ENCODE measurements at regions not wholly inside any gene's neighbourhood (a gene's known extent, or its start where the extent isn't known, plus 50 kb on each side); places are given as distances from the start of the nearest gene placed in this dataset.

DNA sequence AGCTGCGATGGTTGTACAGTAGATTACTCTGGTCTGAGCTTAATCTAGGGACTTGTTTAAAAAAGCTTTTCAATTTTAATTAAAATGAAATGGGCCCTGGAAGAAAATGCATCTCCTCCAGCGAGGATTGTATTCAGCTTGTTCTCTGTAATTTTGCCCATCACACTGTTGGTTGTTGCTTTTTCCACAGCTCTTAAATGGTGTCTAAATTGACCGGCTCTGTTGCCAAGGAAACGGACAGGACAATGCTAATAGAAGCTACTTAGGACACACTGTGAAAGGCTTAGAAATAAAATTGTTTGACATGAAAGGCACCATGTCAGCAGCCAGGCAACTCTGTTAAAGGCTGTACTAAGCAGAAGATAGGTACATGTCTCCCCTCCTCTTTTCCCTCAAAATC is 116.7 kb upstream of the NRSN1 start:
- intact Hi-C loops (cut with DNase I): no loop called here
- peak in 1 of 42 donors; percentile 2 for DNase-seq

DNA sequence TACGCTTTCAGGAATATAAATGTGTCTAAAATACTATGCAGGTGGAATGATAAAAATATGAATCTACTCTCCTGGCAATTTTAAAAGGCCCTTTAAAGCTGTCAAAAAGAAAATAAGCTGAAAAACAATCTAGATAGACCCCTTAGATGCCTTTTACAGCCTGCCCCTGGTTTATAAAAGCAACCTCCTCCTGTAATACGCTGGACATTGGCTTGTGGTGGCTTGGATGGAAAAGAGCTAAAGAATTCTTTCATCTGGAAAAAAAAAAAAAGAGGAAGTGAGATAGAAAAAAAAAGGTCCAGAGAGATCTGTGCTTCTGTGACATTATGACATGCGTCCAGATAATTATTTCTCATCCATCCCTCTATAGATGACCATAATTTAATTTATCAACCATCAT is 115.9 kb upstream of the NRSN1 start:
- no peak for DNase-seq
- intact Hi-C loops (cut with DNase I): no loop called here

DNA sequence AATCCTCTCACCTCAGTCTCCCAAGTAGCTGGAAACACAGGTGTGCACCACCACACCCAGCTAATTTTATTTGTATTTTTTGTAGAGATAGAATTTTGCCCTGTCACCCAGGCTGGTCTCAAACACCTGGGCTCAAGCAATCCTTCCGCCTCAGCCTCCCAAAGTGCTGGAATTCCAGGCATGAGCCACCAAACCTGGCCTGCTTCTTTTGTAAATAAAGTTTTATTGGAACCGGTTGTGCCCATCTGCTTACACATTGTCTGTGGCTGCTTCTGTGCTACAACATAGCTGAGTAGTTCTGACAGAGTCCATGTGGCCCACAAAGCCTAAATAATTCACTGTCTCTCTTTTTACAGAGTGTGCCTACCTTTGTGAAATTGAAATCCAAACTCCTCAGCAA is 109.7 kb upstream of the NRSN1 start:
- no peak for DNase-seq

DNA sequence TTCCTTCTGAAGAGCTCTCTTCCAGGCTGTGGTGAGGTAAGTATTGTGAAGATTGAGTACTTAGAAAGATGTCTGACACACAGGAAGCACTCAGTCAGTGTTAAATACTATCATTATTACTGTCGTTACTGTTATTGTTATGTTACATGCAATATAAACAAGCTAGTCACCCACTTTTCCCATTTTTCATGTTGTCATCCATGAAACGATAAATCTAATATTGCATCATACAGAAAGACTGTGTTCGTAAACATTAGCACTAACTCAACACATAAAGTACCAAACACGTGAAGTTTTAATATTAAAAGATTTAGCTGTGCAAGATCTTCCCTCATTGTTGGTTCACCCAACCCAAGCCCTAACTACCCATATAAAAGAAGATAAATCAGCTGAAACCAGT is 109.2 kb upstream of the NRSN1 start:
- no peak for DNase-seq
- intact Hi-C loops (cut with DNase I): no loop called here

More for the DNA sequence above, 109.7 kb upstream of the NRSN1 start:
- intact Hi-C loops (cut with DNase I): no loop called here

DNA sequence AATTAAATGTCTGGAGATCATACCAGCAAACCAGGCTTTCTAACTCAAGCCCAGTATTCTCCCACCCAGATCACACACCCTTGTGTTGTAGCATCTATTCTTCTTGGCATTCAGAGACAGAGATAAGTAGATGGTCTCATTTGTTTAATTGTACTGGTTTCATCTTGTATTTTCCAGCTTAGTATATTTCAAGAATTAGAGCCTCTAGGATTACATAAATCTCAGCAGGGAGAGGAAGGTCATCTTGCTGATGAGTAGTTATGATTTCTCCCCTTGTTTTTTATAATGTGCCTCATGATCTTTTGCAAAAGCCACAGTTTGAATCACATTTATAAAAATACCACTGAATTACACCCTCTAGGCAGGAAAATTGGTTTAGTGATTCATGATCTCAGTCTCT is 106.6 kb upstream of the NRSN1 start:
- intact Hi-C loops (cut with DNase I): no loop called here
- no peak for DNase-seq

DNA sequence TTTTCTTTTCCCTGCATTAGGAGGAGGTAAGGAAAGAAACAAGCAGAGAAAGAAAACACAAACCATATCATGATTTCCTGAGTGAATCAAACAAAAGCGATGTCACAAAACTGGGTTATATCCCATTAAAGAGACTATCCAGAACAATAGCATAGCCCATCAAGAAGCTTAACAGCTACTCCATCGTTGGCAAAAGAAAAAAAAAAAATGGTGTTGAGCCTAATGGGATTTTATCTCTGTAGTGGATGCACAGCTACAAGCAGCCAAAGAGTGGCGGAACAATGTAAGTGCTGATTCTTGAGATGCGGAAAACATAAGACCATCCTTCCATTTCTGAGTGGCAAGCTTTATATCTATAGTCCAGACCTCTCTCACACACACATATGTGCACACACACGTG is 106.2 kb upstream of the NRSN1 start:
- no peak for DNase-seq
- intact Hi-C loops (cut with DNase I): no loop called here

DNA sequence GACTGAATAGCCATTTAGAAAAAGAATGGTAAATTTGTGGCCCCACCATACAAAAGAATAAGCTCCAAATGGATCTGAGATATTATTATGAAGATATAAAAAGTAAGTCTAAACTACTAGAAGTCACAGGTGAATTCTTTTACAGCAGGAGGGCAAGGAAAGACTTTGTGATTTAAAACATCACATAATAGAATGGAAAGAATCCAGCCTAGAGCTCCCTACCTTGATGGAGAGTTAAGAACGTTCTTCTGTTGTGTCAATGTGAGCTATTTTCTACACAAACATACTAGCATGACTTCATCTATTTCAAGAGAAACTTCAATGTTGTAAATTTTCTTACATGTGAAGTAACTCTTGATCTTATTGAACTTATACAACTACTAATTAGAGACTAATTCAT is 100.0 kb upstream of the NRSN1 start:
- no peak for DNase-seq
- intact Hi-C loops (cut with DNase I): no loop called here

DNA sequence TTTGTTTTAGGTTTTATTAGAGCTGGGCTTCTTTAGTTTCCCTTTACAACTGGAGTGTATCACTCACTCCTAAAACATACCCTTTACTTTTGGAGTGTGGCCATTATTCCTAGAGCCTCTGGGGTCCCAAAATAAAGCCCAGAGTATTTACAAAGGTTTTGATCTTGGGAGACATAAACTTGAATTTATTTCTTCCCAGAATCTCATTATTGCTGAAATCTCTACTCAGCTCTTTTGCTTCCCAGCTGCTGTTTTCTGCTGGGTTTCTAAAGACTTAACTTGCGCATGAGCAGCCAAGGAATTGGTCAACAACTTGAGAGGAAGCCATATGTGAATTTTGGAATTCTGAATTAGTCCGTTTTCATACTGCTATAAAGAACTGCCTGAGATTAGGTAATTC is 94.5 kb upstream of the NRSN1 start:
- intact Hi-C loops (cut with DNase I): no loop called here
- DNase-seq: no peak

DNA sequence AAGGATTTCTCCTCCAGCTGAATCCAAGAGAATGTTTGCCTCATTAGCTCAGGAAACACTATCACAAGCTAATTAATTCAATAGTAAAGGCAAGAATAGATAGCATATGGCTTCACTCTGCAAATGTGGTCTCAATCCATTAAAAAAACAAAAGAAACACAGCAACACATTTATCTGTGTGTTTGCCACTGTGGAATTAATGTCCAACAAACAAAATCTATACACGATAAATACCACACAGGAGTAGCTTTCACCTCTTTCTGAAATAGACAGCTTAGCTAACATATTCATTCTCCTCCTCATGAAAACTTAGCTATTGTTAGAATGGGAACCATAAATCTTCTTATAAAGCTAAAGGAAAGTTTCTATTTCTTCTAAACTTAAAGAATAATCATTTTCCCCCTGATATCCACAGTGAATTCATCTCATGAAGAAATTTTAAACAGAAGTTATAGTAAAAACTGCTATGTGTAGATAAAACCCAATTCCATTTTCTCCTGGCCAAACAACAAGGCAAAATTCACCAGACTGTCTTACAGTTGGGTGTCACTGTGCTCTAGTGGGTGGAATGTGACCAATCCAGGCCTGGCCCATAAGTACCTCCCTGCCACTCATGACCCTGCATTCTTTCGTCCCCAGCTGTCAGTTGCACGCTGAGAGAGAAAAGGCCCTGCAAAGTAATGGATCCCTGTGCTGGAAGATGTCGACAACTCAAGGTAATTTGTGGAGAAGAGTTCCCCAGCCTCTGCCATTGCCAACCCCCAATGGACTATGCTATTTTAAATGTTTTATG is 92.9 kb upstream of the NRSN1 start:
- intact Hi-C loops (cut with DNase I): no loop called here
- DNase-seq: no peak

DNA sequence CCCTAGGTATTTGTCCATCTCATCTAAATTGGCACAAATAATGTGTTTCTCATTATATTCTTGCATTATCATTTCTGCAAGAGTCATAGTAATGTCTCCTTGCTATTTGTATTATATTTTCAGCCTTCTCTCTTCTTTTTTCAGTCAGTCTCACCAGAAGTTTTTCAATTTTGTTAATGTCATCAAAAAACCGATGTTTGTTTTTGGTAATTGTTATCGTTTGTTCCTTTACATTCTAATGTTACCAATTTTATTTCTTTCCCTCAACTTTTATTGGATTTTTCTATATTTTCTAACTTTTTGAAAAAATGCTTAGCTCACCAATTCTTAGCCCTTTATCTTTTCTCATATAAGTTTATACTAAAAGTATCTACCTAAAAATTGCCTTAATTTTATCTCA is 82.2 kb upstream of the NRSN1 start:
- intact Hi-C loops (cut with DNase I): no loop called here
- DNase-seq: no peak

DNA sequence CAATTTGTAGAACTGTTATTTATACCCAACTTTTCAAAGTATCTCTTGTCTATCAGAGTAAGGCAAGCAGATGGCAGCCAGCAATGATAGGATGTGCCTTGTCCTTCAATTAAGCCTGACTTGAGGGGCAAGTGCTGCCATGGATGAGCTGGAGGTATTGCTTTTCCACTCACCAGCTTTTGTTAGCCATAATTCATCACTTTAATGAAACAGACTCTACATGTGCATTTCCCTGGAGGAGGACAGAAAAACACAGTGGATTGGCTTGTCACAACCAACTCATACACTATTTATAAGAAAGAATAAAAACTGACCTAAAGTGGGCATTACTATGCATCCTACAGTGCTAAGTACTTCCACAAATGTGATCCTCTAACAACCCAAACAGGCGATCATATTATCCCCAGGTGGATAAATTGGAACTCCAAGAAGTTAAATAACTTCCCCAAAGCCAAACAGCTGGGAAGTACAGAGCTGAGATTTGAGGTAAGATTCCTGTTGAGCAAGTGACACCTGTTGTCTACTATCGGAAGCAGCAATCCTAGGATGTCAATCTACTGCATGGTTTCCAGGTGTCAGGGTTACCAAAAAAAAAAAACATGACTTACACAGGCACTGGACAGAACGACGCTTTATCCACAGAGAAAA is 73.9 kb upstream of the NRSN1 start:
- intact Hi-C loops (cut with DNase I): no loop called here
- DNase-seq: no peak

DNA sequence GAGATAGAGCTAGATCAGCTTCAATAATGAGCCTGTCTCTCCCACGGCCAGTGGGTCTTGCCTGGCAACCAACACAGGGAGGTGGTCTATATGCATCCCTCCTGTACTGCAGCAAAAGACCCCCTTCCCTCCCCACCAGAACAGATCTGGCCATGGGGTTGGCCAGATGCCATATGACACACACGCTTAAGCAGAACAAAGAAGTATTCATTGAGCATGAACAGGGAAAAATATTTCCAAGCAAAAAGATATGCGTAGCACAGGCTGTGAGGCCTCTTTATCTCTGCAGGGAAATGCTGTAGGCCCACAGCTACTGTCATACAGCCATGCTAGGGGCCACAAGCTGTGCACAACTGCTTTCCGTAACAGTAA is 73.4 kb upstream of the NRSN1 start:
- intact Hi-C loops (cut with DNase I): no loop called here
- no peak for DNase-seq

DNA sequence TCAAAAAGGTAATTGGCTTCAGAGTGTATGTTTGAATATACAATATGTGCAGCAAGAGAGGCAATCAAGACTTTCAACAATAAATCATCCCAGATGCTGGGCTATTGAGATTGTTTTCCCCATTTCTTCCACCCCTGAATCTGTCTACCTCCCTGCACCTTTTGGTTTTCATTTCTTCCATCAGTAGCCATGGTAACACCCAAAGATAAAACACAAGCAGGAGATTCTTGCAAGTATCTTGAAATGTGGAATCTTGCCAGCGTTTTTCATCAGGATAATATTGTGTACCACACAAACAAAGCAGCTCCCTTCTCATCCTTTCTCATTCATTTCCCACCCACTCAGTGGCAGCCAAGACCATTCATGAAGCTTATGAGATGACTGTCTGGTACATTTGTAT is 73.0 kb upstream of the NRSN1 start:
- intact Hi-C loops (cut with DNase I): no loop called here
- no peak for DNase-seq

DNA sequence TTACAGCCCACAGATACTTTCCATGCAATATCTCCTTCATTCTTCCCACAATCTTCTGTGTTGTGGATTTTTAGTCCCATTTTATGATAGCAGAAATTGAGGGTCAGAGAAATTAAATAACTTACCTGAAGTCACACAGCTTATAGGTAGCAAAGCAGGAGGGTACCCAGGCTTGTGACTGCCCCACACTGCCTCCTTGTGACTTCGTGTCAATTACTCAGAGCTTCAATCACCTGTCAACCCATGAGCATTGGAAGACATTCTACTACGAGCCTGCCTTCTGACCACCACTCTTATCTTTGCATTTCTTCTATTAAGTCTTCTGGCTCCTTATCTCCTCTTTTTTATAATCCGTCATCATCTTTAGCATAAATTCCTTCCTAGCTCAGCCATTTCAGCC is 71.6 kb upstream of the NRSN1 start:
- no peak for DNase-seq
- intact Hi-C loops (cut with DNase I): no loop called here

DNA sequence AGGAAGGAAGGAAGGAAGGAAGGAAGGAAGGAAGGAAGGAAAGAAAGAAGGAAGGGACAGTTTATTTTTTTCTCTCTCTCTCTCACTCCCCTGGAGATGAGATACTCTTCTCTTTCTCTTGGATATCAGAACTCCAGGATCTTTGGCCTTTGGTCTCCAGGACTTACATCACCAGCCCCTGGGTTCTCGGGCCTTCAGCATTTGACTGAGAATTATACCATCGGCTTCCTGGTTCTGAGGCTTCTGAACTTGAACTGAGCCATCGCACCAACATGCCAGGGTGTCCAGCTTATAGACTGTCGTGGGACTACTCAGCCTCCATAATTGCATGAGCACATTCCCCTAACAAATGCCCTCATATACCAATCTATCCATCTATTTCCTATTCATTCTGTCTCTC is 69.4 kb upstream of the NRSN1 start:
- intact Hi-C loops (cut with DNase I): no loop called here
- no peak for DNase-seq

DNA sequence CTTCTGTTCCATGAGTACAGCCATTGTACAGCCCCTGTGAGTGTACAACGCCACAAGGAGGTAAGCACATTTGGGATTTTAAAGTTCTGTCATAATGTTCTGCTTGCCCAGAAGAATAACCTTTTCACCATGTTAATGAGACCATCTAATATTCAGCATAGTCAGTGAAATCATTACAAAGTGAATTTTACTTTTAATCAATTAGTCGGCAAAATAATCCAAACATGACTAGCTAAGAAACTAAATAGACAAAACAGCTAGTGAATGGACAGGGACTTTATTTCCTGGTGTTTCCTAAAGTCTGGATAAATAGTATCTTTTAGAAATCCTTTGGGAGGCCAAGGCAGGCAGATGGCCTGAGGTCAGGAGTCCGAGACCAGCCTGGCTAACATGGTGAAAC is 69.0 kb upstream of the NRSN1 start:
- intact Hi-C loops (cut with DNase I): no loop called here

DNA sequence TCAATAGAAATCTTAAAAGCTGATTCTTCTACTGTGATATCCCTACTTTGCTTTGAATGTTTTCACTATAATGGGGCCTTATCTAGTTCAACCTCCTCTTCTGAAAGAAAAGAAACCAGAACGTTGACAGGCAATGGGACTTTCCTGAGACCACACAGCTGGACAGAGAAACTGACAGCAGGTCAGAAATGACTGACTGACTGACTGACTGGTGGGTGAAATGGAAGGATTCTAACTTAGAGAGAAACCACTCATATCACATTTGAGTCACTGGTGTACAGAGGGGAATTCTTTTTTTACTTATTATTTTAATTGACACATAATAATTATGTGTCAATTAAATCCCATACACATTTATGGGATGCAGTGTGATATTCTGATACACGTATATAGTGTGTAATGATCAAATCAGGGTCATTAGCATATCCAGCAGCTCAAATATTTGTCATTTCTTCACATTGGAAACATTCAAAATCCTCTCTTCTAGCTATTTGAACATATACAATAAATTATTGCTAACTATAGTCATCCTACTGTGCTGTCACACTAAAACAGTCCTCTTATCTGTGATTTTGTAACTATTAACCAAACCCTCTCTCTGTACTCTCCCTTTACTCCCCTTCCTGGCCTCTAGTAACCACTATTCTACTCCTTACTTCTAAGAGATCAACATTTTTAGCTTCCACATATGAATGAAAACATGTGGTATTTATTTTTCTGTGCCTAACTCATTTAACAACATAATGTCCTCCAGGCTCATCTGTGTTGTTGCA is 64.8 kb upstream of the NRSN1 start:
- intact Hi-C loops (cut with DNase I): no loop called here
- no peak for DNase-seq

More for the DNA sequence above, 69.0 kb upstream of the NRSN1 start:
- no peak for DNase-seq

DNA sequence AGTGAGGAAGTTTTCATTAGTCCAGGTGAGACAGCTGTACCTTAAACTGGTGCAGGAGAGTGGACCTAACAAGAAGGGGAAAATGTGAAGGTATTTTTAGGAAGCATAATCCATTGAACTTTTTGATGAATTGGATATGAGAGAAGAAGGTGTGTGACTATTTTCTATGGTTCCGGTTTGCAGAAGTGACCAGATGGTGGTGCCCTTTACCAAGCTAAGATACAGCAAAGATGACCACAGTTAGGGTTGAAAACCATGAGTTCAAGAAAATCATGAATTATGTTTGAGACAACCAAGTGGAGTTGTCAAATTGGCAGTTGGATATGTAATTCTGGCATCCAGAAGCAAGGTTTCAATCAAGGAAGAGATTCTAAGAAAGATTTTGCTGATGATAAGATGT is 61.9 kb upstream of the NRSN1 start:
- intact Hi-C loops (cut with DNase I): no loop called here
- DNase-seq: peak in 15 of 42 donors; percentile 3 to 48 (median 16)

DNA sequence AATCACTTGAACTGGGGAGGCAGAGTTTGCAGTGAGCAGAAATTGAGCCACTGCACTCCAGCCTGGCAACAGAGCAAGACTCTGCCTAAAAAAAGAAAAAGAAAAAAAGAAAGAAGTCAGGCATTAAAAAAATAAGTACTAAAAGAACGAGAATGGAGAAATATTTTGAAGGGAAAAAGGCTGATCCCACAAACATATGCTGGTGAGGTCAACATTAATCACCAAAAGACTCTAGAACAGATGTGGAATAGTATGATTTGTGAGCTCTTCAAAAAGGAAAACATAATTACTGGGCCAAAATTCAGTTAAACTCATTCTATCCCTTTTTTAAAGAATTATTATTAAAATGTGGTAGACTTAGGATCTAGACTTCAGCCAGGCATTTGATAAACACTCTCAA is 61.2 kb upstream of the NRSN1 start:
- DNase-seq: no peak
- intact Hi-C loops (cut with DNase I): no loop called here

DNA sequence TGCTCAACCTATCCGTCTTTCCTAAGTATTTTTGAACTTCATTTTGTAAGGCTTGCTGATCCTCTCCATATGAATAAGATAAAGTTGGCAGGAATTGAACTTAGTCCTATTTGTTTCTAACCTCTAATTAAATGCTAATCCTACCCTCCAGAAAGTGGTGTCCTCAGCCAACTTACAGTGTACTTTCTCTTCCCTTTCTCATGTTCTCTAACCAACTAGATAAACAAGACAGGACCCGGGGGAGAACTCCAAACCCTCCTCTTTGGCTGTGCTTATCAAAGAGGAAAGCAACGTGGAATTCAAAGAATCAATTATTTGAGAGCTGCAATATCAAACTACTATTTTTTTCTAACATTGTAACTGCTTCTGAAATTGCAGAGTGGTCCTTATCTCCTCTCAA is 56.5 kb upstream of the NRSN1 start:
- no peak for DNase-seq
- intact Hi-C loops (cut with DNase I): no loop called here

Measured in head of caudate nucleus (tissue), 42 donors.